NOMO-1 treated with DMSO at 0.1 percent for 48 hours (cell line): ENCODE measurements at regions not wholly inside any gene's neighbourhood (a gene's known extent, or its start where the extent isn't known, plus 50 kb on each side); places are given as distances from the start of the nearest gene placed in this dataset.
A peak's percentile ranks its signal among the peaks of the same experiment; 100 is the strongest.

Experiments
- DNase-seq: peaks from one replicate; lab custom pipeline; 2025; ENCODE audit not compliant: unreplicated experiment; lab: John Stamatoyannopoulos, UW

- no peak for DNase-seq
These were observed 155.8 kb downstream of the ZNF608 start for GRCh38 chr5:124590686-124591085.

GRCh38 chr5:124587280-124587679, 159.2 kb downstream of the ZNF608 start:
- no peak for DNase-seq

- no peak for DNase-seq
These were observed 161.3 kb downstream of the ZNF608 start for GRCh38 chr5:124584991-124585715.

- peak; percentile 91 for DNase-seq
These were observed 162.7 kb downstream of the ZNF608 start for GRCh38 chr5:124583469-124584350.

- no peak for DNase-seq
These were observed 163.9 kb downstream of the ZNF608 start for GRCh38 chr5:124582561-124582840.

GRCh38 chr5:124581738-124582560, 164.5 kb downstream of the ZNF608 start:
- DNase-seq: no peak

- no peak for DNase-seq
These were observed 165.3 kb downstream of the ZNF608 start for GRCh38 chr5:124580925-124581737.

- DNase-seq: no peak
These were observed 165.9 kb downstream of the ZNF608 start for GRCh38 chr5:124580512-124580911.

GRCh38 chr5:124576848-124577409, 169.5 kb downstream of the ZNF608 start:
- DNase-seq: no peak

- no peak for DNase-seq
These were observed 170.7 kb downstream of the ZNF608 start for GRCh38 chr5:124575725-124576124.

- no peak for DNase-seq
These were observed 171.7 kb downstream of the ZNF608 start for GRCh38 chr5:124574521-124575436.

- no peak for DNase-seq
These were observed 173.5 kb downstream of the ZNF608 start for GRCh38 chr5:124572971-124573370.

- no peak for DNase-seq
These were observed 176.0 kb downstream of the ZNF608 start for GRCh38 chr5:124570285-124571035.

GRCh38 chr5:124566875-124567450, 179.5 kb downstream of the ZNF608 start:
- no peak for DNase-seq

GRCh38 chr5:124561451-124561850, 185.0 kb downstream of the ZNF608 start:
- DNase-seq: no peak

GRCh38 chr5:124560370-124560769, 186.1 kb downstream of the ZNF608 start:
- DNase-seq: no peak

- no peak for DNase-seq
These were observed 188.7 kb downstream of the ZNF608 start for GRCh38 chr5:124557761-124558160.
